Activated B cell treated with CpG ODN at 0.5 μM for 24 hours (primary cell): ENCODE measurements at regions not wholly inside any gene's neighbourhood (a gene's known extent, or its start where the extent isn't known, plus 50 kb on each side); places are given as distances from the start of the nearest gene placed in this dataset.
"Not testable (repeated sequence)": the region's sequence is repeated elsewhere in the genome, so short reads cannot be mapped to it uniquely, and the experiment has no call there.

Experiments
- ATAC-seq: fragments of 200-7000 bp; cut with Tn5 transposase; one replicate; pipeline ENCODE4 v1.10.0; 2021; ENCODE audit warnings: low read depth, mild to moderate bottlenecking, moderate library complexity
- CTCF ChIA-PET: fragments of 350-600 bp; sonication (Branson Sonifier 250); formaldehyde crosslinking; loops from one replicate; lab custom pipeline; 2021; ENCODE audit warnings: antibody characterized with exemption; lab: Charles Lee
- POLR2A ChIA-PET: fragments of 350-600 bp; sonication (Branson Sonifier 250); formaldehyde crosslinking; loops from one replicate; lab custom pipeline; 2021; ENCODE audit warnings: antibody characterized with exemption; lab: Charles Lee
- DNase-seq: peaks from one replicate; pipeline ENCODE4 v3.0.0; 2022
- H3K27ac Mint-ChIP-seq: one replicate; pipeline ENCODE4 v1.8.0; 2020; ENCODE audit warnings: mixed read lengths
- H3K27me3 Mint-ChIP-seq: one replicate; pipeline ENCODE4 v1.8.0; 2021; ENCODE audit warnings: mixed read lengths
- H3K36me3 Mint-ChIP-seq: one replicate; pipeline ENCODE4 v1.8.0; 2021; ENCODE audit warnings: low read depth, mixed read lengths
- H3K4me1 Mint-ChIP-seq: one replicate; pipeline ENCODE4 v1.8.0; 2021; ENCODE audit warnings: mixed read lengths
- H3K4me3 Mint-ChIP-seq: one replicate; pipeline ENCODE4 v1.8.0; 2020; ENCODE audit warnings: mild to moderate bottlenecking, mixed read lengths
- H3K9me3 Mint-ChIP-seq: one replicate; pipeline ENCODE4 v1.8.0; 2020; ENCODE audit warnings: mixed read lengths
- intact Hi-C: fragments of 100-400 bp; cut with micrococcal nuclease; formaldehyde crosslinking; loops from one replicate; pipeline ENCODE4 v1.15.1; 2024
- TF ChIP-seq, protein P1 (sequence below): fragments of 200-600 bp; IDR thresholded peaks from one replicate; pipeline ENCODE4 v1.8.0; 2022; ENCODE audit warnings: antibody characterized with exemption, mild to moderate bottlenecking

DNA sequence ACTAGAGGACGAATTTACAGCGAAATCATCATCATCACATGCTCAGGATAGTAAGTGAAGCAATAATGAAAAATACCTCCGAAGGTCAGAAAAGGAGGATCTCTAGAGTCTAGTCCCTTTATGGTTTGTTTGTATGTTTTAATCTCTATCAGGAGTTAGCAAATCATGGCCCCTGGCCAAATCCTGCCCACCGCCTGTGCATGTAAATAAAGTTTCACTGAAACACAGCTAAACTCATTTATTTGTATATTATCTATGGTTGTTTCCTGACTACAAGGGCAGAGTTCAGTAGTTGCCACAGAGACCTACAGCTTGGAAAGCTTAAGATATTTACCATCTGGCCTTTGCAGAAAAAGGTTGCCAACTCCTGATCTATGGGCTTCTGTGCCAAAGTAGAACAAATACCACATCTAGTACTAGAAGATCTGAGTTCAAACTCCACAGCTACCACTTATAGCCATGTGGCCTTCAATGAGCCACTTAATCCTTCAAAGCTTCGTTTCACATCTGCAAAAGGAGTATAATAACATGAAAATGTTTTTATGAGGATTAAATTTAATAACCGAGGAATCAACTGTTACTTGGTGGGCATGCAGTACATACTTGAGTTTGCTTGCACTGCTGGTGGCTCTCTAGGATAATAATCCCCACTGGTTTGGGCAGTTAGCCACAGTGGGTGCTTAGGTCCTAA, 94.0 kb upstream of the KIF26B start:
- intact Hi-C loops = no loop called here
- no peak for ATAC-seq
- DNase-seq = no peak
- ChIA-PET CTCF (no interaction called here), POLR2A (no interaction called here)
- Mint-ChIP-seq H3K27ac (no peak overlapping the region), H3K4me3 (no peak overlapping the region), H3K36me3 (no peaks in the 10 kb centered on the region), H3K9me3 (no peaks in the 10 kb centered on the region), H3K4me1 (no peaks in the 10 kb centered on the region), H3K27me3 (no peaks in the 10 kb centered on the region)
- TF ChIP-seq, protein P1, sequence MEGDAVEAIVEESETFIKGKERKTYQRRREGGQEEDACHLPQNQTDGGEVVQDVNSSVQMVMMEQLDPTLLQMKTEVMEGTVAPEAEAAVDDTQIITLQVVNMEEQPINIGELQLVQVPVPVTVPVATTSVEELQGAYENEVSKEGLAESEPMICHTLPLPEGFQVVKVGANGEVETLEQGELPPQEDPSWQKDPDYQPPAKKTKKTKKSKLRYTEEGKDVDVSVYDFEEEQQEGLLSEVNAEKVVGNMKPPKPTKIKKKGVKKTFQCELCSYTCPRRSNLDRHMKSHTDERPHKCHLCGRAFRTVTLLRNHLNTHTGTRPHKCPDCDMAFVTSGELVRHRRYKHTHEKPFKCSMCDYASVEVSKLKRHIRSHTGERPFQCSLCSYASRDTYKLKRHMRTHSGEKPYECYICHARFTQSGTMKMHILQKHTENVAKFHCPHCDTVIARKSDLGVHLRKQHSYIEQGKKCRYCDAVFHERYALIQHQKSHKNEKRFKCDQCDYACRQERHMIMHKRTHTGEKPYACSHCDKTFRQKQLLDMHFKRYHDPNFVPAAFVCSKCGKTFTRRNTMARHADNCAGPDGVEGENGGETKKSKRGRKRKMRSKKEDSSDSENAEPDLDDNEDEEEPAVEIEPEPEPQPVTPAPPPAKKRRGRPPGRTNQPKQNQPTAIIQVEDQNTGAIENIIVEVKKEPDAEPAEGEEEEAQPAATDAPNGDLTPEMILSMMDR = no peak

DNA sequence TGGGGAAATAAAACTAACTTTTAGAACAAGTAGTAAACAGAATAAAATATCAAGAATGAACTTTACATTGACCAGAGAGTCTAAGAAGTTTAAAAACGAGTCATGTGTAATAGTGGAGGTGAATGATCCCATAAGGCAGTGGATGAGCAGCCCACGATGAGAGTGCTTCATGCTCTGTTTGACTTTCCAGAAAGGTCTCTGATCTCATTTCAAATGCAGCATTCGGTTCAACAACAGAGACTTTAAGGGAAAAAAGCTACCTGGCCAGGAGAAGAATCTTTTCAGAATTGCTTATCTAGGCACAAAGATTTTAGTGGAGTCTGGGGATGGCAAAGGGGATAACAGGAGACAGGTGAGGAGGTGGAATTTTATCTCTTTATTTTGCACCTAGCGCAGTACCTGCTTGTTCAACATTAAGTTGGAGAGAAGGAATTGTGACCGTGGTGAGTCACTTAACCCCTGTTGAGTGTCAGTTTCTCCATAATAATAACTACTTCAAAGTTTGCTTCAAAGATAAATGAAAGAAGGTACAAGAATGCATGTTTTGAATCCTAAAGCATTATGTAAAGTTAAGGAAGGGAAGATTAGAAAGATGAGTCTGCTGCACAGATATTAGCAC, 94.9 kb upstream of the KIF26B start:
- DNase-seq = no peak
- intact Hi-C loops = no loop called here
- no peaks in the 10 kb centered on the region for H3K4me1 Mint-ChIP-seq
- H3K9me3 Mint-ChIP-seq = no peaks in the 10 kb centered on the region
- ChIA-PET CTCF (no interaction called here), POLR2A (no interaction called here)
- no peaks in the 10 kb centered on the region for H3K27me3 Mint-ChIP-seq
- no peak for ATAC-seq
- TF ChIP-seq, protein P1 = no peak
- H3K36me3 Mint-ChIP-seq = no peaks in the 10 kb centered on the region
- H3K4me3 Mint-ChIP-seq = no peak overlapping the region
- no peak overlapping the region for H3K27ac Mint-ChIP-seq

DNA sequence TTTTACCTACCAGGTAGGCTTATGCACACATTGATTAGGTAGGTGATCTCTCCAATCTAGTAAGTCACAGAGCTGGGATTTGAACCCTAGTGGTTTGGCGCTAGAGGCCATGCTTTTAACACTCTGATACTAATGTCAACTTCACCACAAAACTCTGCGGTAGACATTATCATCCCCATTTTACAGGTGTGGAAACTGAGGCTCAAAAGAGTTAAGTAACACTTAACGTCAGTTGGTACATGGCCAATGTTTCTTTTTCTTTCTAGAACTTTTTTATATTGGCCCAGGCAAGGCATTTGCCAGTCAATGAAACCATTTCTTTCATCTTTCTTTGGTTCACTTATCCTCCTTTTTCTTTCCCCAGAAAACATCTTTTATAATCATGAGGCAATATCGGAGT, 95.9 kb upstream of the KIF26B start:
- TF ChIP-seq, protein P1 = no peak
- Mint-ChIP-seq H3K36me3 (no peaks in the 10 kb centered on the region), H3K27me3 (no peaks in the 10 kb centered on the region), H3K4me3 (no peak overlapping the region), H3K27ac (no peak overlapping the region), H3K9me3 (no peaks in the 10 kb centered on the region), H3K4me1 (peaks cover 2% of the 10 kb centered on the region)
- ChIA-PET CTCF (no interaction called here), POLR2A (no interaction called here)
- intact Hi-C loops = no loop called here
- DNase-seq (no peak), ATAC-seq (no peak)

DNA sequence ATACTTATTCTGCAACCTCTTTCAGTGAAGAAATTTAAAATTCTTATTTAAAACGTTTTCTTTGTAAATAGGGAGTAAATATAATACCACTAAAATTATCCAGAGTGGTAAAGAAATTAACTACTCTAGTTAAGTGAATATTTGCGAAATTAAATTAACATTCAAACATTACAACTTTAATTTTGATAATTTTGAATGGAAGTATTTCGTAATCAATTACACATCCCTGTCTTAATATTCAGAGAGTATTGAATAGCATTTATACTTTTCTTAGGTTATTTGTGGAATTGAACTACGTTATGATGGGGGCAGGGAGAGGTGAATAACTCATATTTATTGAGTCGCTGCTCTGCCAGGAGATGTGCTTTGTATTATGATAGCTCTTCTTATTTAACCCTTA, 96.3 kb upstream of the KIF26B start:
- TF ChIP-seq, protein P1 = no peak
- ChIA-PET POLR2A (no interaction called here), CTCF (no interaction called here)
- no peak overlapping the region for H3K27ac Mint-ChIP-seq
- H3K4me3 Mint-ChIP-seq = no peak overlapping the region
- DNase-seq (no peak), ATAC-seq (no peak)
- H3K27me3 Mint-ChIP-seq = no peaks in the 10 kb centered on the region
- intact Hi-C loops = no loop called here
- H3K36me3 Mint-ChIP-seq = no peaks in the 10 kb centered on the region
- no peaks in the 10 kb centered on the region for H3K9me3 Mint-ChIP-seq
- H3K4me1 Mint-ChIP-seq = peaks cover 2% of the 10 kb centered on the region

DNA sequence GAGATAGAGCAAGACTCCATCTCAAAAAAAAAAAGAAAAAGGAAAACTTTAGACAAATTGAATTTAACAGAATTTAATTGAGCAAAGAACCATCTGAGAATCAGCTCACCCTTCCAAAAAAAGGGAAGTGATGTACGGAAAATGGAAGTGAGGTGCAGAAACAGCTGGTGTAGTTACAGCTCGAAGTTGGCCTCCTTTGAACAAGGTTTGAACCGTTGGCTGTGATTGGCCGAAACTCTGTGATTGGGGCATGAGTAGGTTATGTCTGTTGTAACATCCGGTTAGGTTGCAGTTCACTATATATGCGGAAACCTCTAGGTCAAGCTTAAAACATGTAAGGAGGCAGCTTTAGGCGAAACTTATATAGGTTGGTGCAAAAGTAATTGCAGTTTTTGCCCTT, 97.9 kb upstream of the KIF26B start:
- no peaks in the 10 kb centered on the region for H3K27me3 Mint-ChIP-seq
- no peaks in the 10 kb centered on the region for H3K36me3 Mint-ChIP-seq
- TF ChIP-seq, protein P1 = no peak
- no peak overlapping the region for H3K27ac Mint-ChIP-seq
- ChIA-PET CTCF (interaction anchor here (1.0 kb wide), 1 partner anchor 14 kb away, joined by 6 read pairs; no protein-coding TSS in a partner anchor), POLR2A (interaction anchor here (0.6 kb wide), 1 partner anchor 404 kb away, joined by 3 read pairs; no protein-coding TSS in a partner anchor)
- DNase-seq = no peak
- H3K9me3 Mint-ChIP-seq = no peaks in the 10 kb centered on the region
- intact Hi-C loops = no loop called here
- no peak for ATAC-seq
- no peak overlapping the region for H3K4me3 Mint-ChIP-seq
- peaks cover 5% of the 10 kb centered on the region for H3K4me1 Mint-ChIP-seq

DNA sequence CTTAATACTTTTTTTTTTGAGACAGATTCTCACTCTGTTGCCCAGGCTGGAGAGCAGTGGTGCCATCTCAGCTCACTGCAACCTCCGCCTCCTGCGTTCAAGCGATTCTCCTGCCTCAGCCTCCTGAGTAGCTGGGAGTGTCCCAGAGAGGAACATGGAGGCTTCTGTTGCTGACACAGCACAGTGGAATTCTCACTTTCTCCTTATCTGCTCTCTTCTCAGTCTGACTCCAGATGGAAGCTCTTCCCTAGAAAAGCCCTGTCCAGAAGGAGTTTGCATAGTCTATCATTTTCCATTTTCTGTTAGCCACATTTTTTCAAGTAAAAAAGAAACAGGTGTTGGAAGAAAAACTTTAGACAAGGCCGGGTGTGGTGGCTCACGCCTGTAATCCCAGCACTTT, 98.5 kb upstream of the KIF26B start:
- CTCF ChIA-PET = interaction anchor here (1.0 kb wide), 1 partner anchor 13 kb away, joined by 6 read pairs; no protein-coding TSS in a partner anchor
- POLR2A ChIA-PET, H3K27ac Mint-ChIP-seq, H3K4me3 Mint-ChIP-seq, H3K36me3 Mint-ChIP-seq, H3K9me3 Mint-ChIP-seq, DNase-seq, ATAC-seq, intact Hi-C loops, H3K27me3 Mint-ChIP-seq: not testable (repeated sequence)
- H3K4me1 Mint-ChIP-seq = peaks cover 12% of the 10 kb centered on the region
